Nucleus accumbens (tissue), 56 donors: ENCODE measurements at regions not wholly inside any gene's neighbourhood (a gene's known extent, or its start where the extent isn't known, plus 50 kb on each side); places are given as distances from the start of the nearest gene placed in this dataset.

Source experiments
- DNase-seq, 56 donors: peaks; one replicate each; lab custom pipeline; 2025; lab: John Stamatoyannopoulos, UW

GRCh38 chr11:122062763-122063162, 53.3 kb downstream of the BLID start:
- no peak for DNase-seq

GRCh38 chr11:122059565-122059964, 56.5 kb downstream of the BLID start:
- no peak for DNase-seq

GRCh38 chr11:122050021-122050690, 65.9 kb downstream of the BLID start:
- peak in 1 of 56 donors; percentile 20 for DNase-seq

GRCh38 chr11:122048401-122048800, 67.6 kb downstream of the BLID start:
- no peak for DNase-seq

GRCh38 chr11:122046846-122047245, 69.2 kb downstream of the BLID start:
- no peak for DNase-seq

GRCh38 chr11:122046438-122046837, 69.6 kb downstream of the BLID start:
- no peak for DNase-seq

GRCh38 chr11:122045181-122045586, 70.8 kb downstream of the BLID start:
- DNase-seq, result no peak

- DNase-seq, result no peak
These were observed 71.9 kb downstream of the BLID start for GRCh38 chr11:122044086-122044485.

GRCh38 chr11:122042981-122043380, 73.0 kb downstream of the BLID start:
- no peak for DNase-seq

GRCh38 chr11:122040464-122040863, 75.6 kb downstream of the BLID start:
- no peak for DNase-seq

- no peak for DNase-seq
These were observed 77.5 kb downstream of the BLID start for GRCh38 chr11:122038543-122038942.

GRCh38 chr11:122037911-122038310, 78.1 kb downstream of the BLID start:
- DNase-seq, result no peak

- no peak for DNase-seq
These were observed 79.5 kb downstream of the BLID start for GRCh38 chr11:122036493-122036892.

GRCh38 chr11:122036018-122036417, 80.0 kb downstream of the BLID start:
- no peak for DNase-seq

- no peak for DNase-seq
These were observed 82.4 kb downstream of the BLID start for GRCh38 chr11:122033631-122034030.

- DNase-seq, result no peak
These were observed 82.8 kb downstream of the BLID start for GRCh38 chr11:122033193-122033592.

- DNase-seq, result no peak
These were observed 83.7 kb downstream of the BLID start for GRCh38 chr11:122032317-122032716.

GRCh38 chr11:122031813-122032212, 84.2 kb downstream of the BLID start:
- DNase-seq, result no peak

- DNase-seq, result no peak
These were observed 85.7 kb downstream of the BLID start for GRCh38 chr11:122030286-122030685.

- no peak for DNase-seq
These were observed 87.5 kb downstream of the BLID start for GRCh38 chr11:122028545-122028944.

- DNase-seq, result no peak
These were observed 88.0 kb downstream of the BLID start for GRCh38 chr11:122028036-122028435.

GRCh38 chr11:122025757-122026156, 90.3 kb downstream of the BLID start:
- DNase-seq, result no peak

GRCh38 chr11:122024278-122024677, 91.7 kb downstream of the BLID start:
- DNase-seq, result no peak
